ENCODE measurements at regions not wholly inside any gene's neighbourhood (a gene's known extent, or its start where the extent isn't known, plus 50 kb on each side); places are given as distances from the start of the nearest gene placed in this dataset.

DNA sequence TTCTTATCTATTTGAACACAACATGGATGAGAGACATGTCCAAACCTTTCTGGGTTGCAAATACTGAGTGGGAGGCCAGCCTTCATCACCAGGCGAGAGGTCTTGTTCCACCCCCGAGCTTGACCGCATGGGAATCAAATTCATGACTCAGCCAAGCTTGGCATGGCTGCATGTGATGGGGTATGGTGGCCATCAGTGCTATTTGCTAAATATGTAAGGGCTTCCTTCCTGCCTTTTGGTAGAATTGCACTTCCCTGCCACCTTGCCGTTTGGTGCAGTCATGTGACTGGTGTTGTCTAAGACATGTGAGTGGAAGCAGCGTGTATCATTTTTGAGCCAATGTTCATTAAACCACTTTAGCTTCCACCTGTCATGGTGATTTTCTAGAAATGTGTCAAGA, 508.9 kb upstream of the SULF2 start:
- no peak for TF ChIP-seq CTCF (IDR thresholded peaks at IDR 0.05)
- no peak for TF ChIP-seq EZH2 (IDR thresholded peaks at IDR 0.05)
- no peak for TF ChIP-seq EZH2phosphoT487 (IDR thresholded peaks at IDR 0.05)
